Right atrium auricular region (tissue), 2 donors: ENCODE measurements at regions not wholly inside any gene's neighbourhood (a gene's known extent, or its start where the extent isn't known, plus 50 kb on each side); places are given as distances from the start of the nearest gene placed in this dataset.

Experiments used
- DNase-seq: peaks from one replicate; pipeline ENCODE4 v3.0.0-alpha.2; 2019; ENCODE audit warnings: low spot score
- H3K27ac ChIP-seq, 2 donors: fragments of 200-600 bp; sonication (generic); 1 replicate in 1 of 2; 2 replicates in 1 of 2; pipeline ENCODE4 v1.5.1; 2016 to 2019
- H3K27me3 ChIP-seq, 2 donors: fragments of 200-600 bp; sonication (generic); one replicate each; pipeline versions ENCODE4 v1.5.1 to v1.6.0; 2017 to 2019
- H3K36me3 ChIP-seq: fragments of 200-600 bp; sonication (generic); one replicate; pipeline ENCODE4 v1.5.1; 2016
- H3K4me1 ChIP-seq, 2 donors: fragments of 200-600 bp; sonication (generic); one replicate each; pipeline versions ENCODE4 v1.5.1 to v1.6.0; 2017 to 2019
- H3K4me3 ChIP-seq, 2 donors: fragments of 200-600 bp; sonication (generic); 1 replicate in 1 of 2; 2 replicates in 1 of 2; pipeline ENCODE4 v1.5.1; 2017 to 2019; ENCODE audit warnings: mild to moderate bottlenecking in 1 of 2, moderate library complexity in 1 of 2
- H3K9me3 ChIP-seq, 2 donors: fragments of 200-600 bp; sonication (generic); one replicate each; pipeline ENCODE4 v1.5.1; 2019
- TF ChIP-seq, protein P1 (sequence below), 2 donors: fragments of 200-600 bp; sonication (generic); IDR thresholded peaks; one replicate each; pipeline ENCODE4 v1.5.1; 2019; ENCODE audit warnings: antibody characterized with exemption in 2 of 2

DNA sequence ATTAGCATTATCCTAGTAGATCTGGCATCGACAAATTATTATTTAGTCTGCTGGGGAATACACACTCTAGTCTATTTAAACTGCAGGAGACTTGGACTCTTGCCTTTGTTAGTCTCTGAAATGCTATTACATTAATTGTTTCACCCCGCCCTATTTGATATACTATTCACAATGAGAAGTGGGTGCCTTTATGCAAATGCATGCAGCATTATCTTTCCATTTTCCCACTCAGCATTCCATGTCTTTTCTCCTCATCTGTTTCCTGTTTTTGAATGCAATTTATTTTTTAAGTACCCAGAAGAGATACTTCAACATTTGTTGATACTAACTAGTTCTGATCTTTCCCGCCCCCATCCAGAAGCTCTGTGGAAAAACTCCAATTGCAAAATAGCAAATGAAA is 395.3 kb upstream of the NXPH2 start:
- H3K36me3 ChIP-seq, result no peaks in the 10 kb centered on the region
- DNase-seq, result no peak
- TF ChIP-seq, protein P1, sequence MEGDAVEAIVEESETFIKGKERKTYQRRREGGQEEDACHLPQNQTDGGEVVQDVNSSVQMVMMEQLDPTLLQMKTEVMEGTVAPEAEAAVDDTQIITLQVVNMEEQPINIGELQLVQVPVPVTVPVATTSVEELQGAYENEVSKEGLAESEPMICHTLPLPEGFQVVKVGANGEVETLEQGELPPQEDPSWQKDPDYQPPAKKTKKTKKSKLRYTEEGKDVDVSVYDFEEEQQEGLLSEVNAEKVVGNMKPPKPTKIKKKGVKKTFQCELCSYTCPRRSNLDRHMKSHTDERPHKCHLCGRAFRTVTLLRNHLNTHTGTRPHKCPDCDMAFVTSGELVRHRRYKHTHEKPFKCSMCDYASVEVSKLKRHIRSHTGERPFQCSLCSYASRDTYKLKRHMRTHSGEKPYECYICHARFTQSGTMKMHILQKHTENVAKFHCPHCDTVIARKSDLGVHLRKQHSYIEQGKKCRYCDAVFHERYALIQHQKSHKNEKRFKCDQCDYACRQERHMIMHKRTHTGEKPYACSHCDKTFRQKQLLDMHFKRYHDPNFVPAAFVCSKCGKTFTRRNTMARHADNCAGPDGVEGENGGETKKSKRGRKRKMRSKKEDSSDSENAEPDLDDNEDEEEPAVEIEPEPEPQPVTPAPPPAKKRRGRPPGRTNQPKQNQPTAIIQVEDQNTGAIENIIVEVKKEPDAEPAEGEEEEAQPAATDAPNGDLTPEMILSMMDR (IDR thresholded peaks at IDR 0.05), result no peak

GRCh38 chr2:139170406-139170805 is 390.2 kb upstream of the NXPH2 start:
- Histone ChIP-seq H3K4me3 (no peak overlapping the region), H3K36me3 (no peaks in the 10 kb centered on the region), H3K27ac (no peak overlapping the region), H3K4me1 (no peaks in the 10 kb centered on the region), H3K9me3 (no peaks in the 10 kb centered on the region), H3K27me3 (no peaks in the 10 kb centered on the region)
- DNase-seq, result no peak
- TF ChIP-seq, protein P1 (IDR thresholded peaks at IDR 0.05), result no peak

More for the DNA sequence above, 395.3 kb upstream of the NXPH2 start:
- Histone ChIP-seq H3K4me3 (no peak overlapping the region), H3K4me1 (no peaks in the 10 kb centered on the region), H3K9me3 (no peaks in the 10 kb centered on the region), H3K27me3 (no peaks in the 10 kb centered on the region), H3K27ac (no peak overlapping the region)

- no peaks in the 10 kb centered on the region for H3K9me3 ChIP-seq
- no peak overlapping the region for H3K4me3 ChIP-seq
- no peaks in the 10 kb centered on the region for H3K36me3 ChIP-seq
- no peaks in the 10 kb centered on the region for H3K4me1 ChIP-seq
- DNase-seq, result no peak
- no peak overlapping the region for H3K27ac ChIP-seq
- H3K27me3 ChIP-seq, result no peaks in the 10 kb centered on the region
- TF ChIP-seq, protein P1 (IDR thresholded peaks at IDR 0.05), result no peak
Observed at GRCh38 chr2:139165601-139166000, 385.4 kb upstream of the NXPH2 start.

DNA sequence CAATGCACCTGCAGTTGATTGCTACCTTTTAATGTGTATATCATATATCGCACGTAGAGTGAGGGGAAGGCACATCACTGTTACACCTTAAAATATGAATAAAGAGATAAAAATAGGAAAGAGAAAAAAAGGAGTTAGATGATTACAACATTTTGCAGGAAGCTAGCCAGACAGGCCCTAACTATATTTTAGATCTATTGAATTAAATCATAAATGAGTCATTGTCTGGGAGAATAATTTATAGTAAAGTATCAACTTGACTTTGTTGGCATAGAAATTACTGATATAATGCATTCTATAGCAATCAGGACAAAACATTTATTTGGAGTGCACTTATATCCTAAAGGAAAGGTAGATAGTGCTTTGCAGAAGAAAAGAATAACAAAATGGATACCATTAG is 384.9 kb upstream of the NXPH2 start:
- Histone ChIP-seq H3K36me3 (no peaks in the 10 kb centered on the region), H3K9me3 (no peaks in the 10 kb centered on the region), H3K27me3 (no peaks in the 10 kb centered on the region), H3K4me3 (no peak overlapping the region), H3K27ac (no peak overlapping the region), H3K4me1 (no peaks in the 10 kb centered on the region)
- TF ChIP-seq, protein P1 (IDR thresholded peaks at IDR 0.05), result no peak
- DNase-seq, result no peak

GRCh38 chr2:139162957-139163356 is 382.8 kb upstream of the NXPH2 start:
- no peak overlapping the region for H3K4me3 ChIP-seq
- no peaks in the 10 kb centered on the region for H3K36me3 ChIP-seq
- H3K27me3 ChIP-seq, result no peaks in the 10 kb centered on the region
- H3K27ac ChIP-seq, result no peak overlapping the region
- DNase-seq, result no peak
- TF ChIP-seq, protein P1 (IDR thresholded peaks at IDR 0.05), result no peak
- H3K9me3 ChIP-seq, result no peaks in the 10 kb centered on the region
- no peaks in the 10 kb centered on the region for H3K4me1 ChIP-seq

DNA sequence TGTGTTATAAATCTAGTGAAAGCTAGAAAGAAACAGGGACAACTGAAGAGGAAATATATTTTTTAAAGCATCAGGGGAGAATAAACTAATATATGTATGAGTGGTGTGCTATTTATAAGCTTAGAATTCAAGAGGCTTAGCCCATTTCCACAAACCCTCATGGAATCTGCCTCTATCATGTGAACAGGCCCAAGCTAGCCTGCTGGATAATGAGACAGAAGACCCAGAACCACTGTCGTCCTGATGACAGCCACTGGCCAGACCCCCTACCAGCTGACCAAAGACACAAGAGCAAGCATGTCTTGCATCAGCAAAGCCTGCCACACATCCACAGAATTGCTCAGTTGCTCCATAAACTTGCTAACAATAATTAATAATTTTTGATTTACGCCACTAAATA is 382.3 kb upstream of the NXPH2 start:
- TF ChIP-seq, protein P1 (IDR thresholded peaks at IDR 0.05), result no peak
- Histone ChIP-seq H3K4me3 (no peak overlapping the region), H3K27me3 (no peaks in the 10 kb centered on the region), H3K9me3 (no peaks in the 10 kb centered on the region), H3K27ac (no peak overlapping the region), H3K36me3 (no peaks in the 10 kb centered on the region), H3K4me1 (no peaks in the 10 kb centered on the region)
- DNase-seq, result no peak
